GM20000 (cell line): ENCODE measurements at regions not wholly inside any gene's neighbourhood (a gene's known extent, or its start where the extent isn't known, plus 50 kb on each side); places are given as distances from the start of the nearest gene placed in this dataset.
A peak's percentile ranks its signal among the peaks of the same experiment; 100 is the strongest.

Experiments
- DNase-seq: peaks from one replicate; pipeline ENCODE4 v3.0.0; 2012; ENCODE audit warnings: low spot score
- CTCF ChIP-seq: IDR thresholded peaks from 2 replicates; pipeline ENCODE4 v1.5.1; 2012; ENCODE audit warnings: mild to moderate bottlenecking, control low read depth; ENCODE audit errors: extremely low read depth, missing control alignments

- no peak for TF ChIP-seq CTCF
- DNase-seq, result peak; percentile 44
Observed at GRCh38 chr12:25051656-25052195, 102.8 kb upstream of the BCAT1 start.

DNA sequence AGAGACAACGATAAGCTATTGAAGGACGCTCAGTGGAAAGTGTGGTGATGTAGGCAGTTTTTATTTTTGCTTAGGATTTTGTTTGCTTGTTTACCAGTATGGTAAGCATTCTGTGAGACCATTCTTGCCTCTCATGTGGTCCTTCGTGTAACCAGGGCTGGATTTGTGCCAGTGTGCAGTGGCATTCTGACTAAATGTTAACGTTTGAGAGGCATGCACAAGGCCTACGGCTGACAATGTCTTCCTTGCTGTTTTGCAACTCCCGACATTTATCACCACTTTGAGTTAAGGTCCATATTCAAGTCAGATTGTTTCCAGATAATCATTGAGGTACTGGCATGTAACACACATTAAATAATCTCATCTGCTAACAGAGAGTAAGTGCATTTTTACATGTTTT, 102.3 kb upstream of the BCAT1 start:
- TF ChIP-seq CTCF, result no peak
- DNase-seq, result no peak

DNA sequence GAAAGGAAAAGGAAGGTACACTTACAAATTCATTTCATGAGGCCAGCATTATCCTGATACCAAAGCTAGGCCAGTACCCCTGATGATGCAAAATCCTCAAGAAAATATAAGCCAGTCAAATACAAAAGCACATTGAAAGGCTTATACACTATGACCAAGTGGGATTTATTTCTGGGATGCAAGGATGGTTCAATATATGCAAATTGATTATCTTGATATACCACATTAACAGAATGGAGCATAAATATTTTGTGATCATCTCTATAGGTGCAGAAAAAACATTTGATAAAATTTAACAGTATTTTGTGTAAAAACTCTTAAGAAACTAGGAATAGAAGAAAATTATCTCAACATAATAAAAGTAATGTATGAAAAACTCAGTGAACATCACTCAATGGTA, 97.0 kb upstream of the BCAT1 start:
- no peak for DNase-seq
- no peak for TF ChIP-seq CTCF

DNA sequence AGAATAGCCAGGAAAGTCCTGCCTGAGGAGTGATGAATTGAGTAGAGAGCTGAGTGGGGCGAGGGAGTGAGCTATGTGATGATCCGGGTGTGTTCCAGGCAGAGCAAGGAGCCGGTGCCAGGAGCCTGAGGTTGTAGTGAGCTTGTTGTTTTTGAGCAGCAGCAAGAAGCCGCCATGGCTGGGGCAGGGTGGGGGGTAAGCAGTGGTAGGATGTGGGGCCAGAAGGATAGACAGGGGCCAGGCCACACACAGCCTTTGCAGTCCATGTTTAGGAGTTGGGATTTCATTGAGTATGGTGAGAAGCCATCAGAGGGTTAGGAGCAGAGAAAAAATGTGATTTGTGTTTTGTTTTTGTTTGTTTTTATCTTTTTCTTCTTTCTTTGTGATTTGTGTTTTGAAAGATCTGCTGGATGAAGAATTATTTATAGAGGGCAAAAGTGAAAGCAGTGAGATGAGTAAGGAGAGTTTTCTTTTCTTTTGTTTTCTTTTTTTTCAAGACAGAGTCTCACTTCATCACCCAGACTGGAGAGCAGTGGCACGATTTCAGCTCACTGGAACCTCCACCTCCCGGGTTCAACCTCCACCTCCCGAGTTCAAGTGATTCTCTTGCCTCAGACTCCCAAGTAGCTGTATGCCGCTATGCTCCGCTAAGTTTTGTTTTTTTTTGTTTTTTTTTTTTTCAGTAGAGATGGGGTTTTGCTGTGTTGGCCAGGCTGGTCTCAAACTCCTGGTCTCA, 92.3 kb upstream of the BCAT1 start:
- no peak for TF ChIP-seq CTCF

DNA sequence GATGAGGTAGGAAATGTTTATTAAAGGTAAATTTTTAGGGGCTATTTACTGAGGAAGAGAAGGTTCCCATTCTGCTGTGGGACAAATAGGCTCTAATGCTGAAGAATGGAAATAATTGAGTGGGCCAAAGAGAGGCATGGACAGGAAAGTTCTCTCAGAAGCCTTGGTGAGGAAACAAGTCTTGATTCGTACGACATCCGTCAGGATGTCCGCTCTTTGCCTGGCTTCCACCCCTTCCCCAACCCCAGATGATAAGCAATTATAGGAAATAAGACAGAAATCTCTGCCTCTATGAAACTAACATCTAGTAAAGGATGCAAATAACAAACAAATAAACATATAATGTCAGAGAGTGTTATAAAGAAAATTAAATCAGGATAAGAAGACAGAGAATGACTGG, 91.7 kb upstream of the BCAT1 start:
- no peak for TF ChIP-seq CTCF
- no peak for DNase-seq

More for the DNA sequence above, 92.3 kb upstream of the BCAT1 start:
- DNase-seq, result peak; percentile 16

- DNase-seq, result no peak
- no peak for TF ChIP-seq CTCF
Observed at GRCh38 chr12:25034676-25035075, 85.8 kb upstream of the BCAT1 start.

DNA sequence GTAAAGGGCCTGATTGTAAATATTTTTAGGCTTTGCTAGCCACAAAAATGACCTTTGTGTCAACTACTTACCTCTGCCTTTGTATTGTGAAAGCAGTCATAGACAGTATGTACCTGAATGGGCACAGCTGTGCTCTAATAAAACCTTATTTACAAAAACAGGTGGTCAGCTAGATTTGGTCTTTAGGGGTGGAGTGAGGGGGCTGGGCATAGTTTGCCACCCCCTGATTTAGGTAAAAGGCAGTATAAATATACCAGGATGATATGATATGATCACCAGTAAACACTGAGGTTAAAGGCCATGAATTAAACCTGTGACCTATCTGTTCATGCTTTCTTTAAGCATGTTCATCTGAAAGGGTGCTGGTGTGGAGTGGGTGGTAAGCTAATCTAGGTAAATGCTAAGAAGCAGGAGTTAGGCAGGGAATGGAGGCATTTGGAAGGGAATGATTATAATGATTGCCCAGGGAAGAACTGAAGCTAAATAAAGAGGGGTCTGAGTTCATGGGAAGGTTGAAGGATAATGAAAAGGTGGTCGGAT, 77.1 kb upstream of the BCAT1 start:
- no peak for TF ChIP-seq CTCF

More for the DNA sequence above, 77.1 kb upstream of the BCAT1 start:
- DNase-seq, result no peak
